NCI-H774 (cell line): ENCODE measurements at regions not wholly inside any gene's neighbourhood (a gene's known extent, or its start where the extent isn't known, plus 50 kb on each side); places are given as distances from the start of the nearest gene placed in this dataset.
"Not testable (repeated sequence)": the region's sequence is repeated elsewhere in the genome, so short reads cannot be mapped to it uniquely, and the experiment has no call there.

ENCODE experiments used
- DNase-seq: peaks from one replicate; lab custom pipeline; 2025; lab: John Stamatoyannopoulos, UW

DNA sequence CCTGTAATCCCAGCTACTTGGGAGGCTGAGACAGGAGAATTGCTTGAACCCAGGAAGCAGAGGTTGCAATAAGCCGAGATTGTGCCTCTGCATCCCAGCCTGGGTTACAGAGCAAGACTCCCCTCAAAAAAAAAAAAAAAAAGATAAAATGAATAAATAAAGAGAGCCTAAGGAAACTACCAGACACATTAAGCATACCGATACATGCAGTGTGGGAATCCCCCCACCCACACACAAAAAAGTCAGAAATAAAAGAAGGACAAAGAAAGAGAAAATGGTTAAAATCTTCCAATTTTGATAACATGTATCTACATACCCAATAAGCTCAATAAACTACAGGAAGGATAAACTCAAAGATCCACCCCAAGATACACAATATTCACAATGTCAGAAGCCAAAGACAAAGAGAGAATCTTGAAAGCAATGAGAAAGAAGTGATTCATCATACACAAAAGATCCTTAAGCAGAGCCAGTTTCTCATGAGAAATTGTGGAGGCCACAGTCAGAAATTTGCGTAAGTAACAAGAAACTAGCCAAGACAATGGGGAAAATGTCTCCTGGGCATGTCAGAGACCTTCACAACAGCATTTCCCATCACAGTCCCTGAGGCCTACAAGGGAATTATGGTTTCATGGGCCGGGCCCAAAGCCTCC lies 1197.0 kb downstream of the AMY1C start:
- no peak for DNase-seq

- DNase-seq, result no peak
Observed at GRCh38 chr1:104953555-104953954, 1203.9 kb downstream of the AMY1C start.

DNA sequence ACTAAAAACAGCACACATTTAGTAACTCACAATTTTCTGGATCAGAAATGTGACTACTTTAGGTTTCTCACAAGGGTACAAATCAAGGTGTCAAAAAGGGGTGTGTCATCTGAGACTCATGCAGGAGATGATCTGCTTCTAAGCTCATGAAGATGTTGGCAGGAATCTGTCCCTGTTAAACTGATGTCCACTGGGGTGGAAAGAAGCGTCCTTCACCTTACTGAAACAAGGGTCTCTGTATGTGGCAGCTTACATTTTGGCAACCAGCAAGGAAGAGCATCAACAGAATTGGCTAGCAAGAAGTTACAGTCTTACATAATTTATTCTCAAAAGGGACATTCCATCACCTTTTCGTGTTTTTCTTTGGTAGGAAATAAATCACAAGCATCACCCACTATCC lies 1223.8 kb downstream of the AMY1C start:
- DNase-seq, result no peak

DNA sequence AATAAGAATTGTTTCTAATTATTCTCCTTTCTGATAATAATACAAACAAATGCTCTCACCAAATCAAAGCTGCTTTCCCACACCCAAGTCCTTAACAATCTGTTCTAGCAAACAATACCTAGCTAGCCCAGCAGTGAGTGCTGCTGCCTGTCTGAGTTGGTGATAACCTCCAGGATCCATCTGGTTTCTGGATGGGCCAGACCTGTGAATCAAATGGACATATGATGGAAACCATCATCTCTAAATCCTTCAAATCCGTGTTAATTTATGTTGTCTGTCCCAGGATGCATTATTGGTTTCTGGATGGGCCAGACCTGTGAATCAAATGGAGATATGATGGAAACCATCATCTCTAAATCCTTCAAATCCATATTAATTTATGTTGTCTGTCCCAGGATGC lies 1230.0 kb downstream of the AMY1C start:
- no peak for DNase-seq

GRCh38 chr1:104987210-104987609 lies 1237.5 kb downstream of the AMY1C start:
- DNase-seq, result no peak

DNA sequence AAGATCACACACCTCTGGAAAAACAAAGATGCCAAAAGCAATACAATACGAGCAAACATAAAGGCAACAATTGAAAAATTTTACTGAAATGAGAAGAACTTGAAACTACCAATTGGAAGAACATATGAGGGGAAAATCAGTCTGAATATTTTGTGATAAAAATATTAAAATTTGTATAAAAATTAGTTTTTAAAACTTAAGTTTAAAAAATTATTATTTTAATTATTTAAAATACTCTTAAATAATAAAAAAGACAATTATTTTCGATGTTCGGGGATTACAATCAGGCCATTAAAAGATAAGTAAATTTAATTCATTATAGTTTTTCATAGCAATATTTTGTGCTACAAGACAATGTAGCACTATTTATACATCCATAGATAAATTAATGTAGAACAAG lies 1239.3 kb downstream of the AMY1C start:
- DNase-seq, result no peak

- no peak for DNase-seq
Observed at GRCh38 chr1:104991702-104992101, 1242.0 kb downstream of the AMY1C start.

DNA sequence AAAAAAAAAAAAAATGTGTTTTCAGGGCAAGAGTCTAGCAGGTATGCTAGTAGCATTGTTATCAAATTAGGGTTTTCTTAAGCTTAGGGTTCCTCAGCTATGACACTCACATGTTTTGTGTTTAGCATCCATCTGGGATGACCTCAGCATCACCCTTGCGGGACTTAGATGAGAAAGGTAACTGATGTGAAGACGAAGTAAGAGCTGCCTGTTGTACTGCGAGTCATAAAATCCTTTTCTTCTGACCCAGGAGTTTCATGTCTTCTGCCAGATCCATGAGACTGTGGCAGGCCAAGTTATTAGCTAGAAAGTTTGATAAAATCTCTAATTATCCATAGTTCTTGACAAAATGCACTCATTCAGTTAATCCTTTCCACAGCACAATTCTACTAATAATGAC lies 1251.1 kb downstream of the AMY1C start:
- no peak for DNase-seq

DNA sequence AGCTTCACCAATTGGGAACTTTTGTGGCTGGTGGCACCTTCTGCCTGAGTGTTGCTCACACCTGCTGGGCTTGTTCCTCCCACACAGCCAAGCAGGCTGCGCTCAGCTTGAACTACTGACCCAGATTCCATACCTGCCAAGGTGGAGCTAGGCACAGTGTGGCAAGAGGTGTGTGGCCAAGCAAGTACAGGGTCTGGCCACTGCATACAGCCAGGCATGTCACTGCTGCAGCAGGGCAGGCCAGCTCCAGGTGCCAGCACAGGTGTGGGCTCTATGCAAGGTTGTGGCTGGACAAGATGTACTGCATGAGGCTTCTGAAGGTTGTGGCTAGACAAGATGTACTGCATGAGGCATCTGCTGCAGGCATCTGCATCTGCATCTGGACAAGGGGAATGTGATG lies 1254.8 kb downstream of the AMY1C start:
- no peak for DNase-seq

- no peak for DNase-seq
Observed at GRCh38 chr1:105005594-105006195, 1256.0 kb downstream of the AMY1C start.

- no peak for DNase-seq
Observed at GRCh38 chr1:105017587-105017986, 1267.9 kb downstream of the AMY1C start.

- DNase-seq, result no peak
Observed at GRCh38 chr1:105023719-105024118, 1274.0 kb downstream of the AMY1C start.

GRCh38 chr1:105027838-105028471 lies 1278.3 kb downstream of the AMY1C start:
- DNase-seq, result no peak

DNA sequence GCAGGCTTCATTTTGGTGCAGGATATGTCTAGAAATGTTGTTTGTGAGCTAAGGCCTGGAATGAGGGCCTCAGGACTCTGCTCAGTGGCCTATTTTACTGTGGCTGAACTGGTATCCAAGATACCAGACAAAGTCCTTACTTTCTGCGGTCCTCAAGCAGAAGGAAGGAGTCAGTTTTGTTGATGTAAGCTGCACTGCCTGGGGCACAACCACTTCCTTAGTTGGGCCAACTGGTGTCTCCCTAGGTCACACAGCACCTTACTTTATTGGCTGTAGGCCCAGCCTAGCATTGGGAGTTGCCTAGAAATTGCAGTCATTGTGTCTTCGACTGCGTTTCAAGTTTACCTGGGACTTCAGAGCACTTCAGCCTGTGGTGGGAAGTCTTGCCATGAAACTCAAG lies 1322.7 kb downstream of the AMY1C start:
- DNase-seq, result no peak

DNA sequence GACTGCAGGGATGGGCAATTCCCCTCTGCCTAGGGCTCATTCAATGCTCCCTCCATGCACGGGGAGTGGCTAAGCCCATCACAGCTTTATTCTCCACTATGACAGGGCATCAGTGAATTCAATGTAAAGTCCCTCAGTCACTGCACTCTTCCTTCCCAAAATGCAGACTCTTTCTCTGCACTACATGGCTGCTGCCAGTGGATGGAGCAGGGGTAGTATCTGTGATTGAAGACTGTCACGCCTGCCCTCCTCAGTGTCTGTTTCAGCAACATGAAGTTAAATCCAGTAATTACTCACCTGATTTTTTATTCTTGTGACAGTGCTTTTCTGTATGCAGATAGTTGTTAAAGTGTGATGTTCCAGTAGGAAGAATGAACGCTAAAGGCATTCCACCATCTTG lies 1323.2 kb downstream of the AMY1C start:
- no peak for DNase-seq

GRCh38 chr1:105073660-105074059 lies 1324.0 kb downstream of the AMY1C start:
- DNase-seq, result no peak

DNA sequence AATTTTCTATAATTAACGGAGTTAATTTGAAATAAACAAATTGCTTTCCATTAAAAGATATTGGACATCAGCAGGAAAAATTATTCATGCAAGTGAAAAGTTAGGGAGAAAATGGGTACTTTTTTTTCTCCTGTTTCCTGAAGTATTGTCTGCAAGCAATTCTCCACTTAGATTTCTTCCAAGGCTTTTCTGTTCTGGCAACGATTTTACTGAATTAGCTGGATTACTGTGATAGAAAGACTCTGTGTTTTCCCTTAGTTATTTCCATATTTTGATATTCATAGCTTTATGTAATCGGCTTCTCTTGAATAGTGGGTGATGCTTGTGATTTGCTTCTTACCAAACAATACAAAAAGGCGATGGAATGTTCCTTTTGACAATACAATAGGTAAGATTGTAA lies 1333.9 kb downstream of the AMY1C start:
- DNase-seq, result no peak

DNA sequence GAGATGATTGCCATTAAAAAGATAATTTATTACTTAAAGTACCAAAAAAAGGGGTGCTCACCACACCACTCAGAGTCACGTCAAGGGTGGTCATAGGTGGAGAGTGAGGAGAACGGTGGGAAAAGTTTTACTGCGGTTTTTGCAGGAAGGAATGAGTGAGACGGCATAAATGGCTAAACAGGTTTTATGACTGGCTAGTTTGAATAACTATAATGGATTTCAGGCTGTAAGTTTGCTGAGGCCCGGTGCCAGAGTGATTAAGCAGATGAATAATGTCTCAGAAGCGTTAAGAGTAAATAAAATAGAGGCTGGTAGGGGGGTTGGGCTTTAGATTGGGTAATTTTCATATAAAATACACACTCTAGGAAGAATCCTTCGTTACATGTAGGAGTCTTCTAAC lies 1337.8 kb downstream of the AMY1C start:
- no peak for DNase-seq

DNA sequence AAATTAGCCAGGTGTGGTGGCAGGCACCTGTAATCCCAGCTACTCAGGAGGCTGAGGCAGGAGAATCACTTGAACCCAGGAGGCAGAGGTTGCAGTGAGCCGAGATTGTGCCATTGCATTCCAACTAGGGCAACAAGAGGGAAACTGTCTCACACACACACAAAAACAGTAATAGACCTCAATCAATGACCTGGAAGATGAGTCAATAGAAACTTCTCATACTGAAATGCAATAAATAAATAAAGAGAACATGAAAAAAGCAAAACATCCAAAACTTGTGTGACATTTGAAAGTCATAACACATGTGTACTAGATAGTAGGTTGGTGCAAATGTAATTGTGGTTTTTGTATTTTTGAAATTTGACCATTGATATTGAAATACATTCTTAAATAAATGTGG lies 1338.5 kb downstream of the AMY1C start:
- DNase-seq, result no peak

DNA sequence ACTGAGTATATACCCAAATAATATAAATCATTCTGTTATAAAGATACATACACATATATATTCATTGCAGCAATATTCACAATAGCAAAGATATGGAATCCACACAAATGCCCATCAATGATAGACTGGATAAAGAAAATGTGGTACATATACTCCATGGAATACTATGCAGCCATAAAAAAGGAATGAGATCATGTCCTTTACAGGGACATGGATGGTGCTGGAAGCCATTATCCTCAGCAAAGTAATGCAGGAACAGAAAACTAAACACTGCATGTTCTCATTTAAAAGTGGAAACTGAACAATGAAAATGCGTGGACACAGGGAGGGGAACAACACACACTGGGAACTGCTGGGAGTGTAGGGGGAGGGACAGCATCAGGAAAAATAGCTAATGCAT lies 1344.2 kb downstream of the AMY1C start:
- DNase-seq, result not testable (repeated sequence)

GRCh38 chr1:105100102-105100501 lies 1350.4 kb downstream of the AMY1C start:
- DNase-seq, result peak; percentile 43

- no peak for DNase-seq
Observed at GRCh38 chr1:105101261-105101660, 1351.6 kb downstream of the AMY1C start.

DNA sequence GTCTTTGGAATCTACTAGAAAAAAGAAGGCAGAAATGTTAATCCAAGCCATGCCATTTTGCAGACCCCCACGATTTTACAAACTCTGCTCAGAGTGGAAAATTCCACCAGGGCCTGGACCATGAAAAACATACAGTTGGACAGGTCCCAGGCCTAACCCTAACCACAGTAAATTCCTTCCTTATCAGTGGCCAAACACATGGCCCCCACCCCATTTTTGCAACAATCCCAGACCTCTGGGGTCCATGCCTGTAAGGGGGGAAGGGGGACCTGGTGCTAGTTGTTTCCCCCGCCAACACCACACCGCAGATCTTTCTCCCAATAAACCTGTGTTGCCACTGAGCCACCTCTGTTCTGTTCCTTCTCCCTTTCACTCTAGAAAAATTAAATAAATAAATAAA lies 1352.7 kb downstream of the AMY1C start:
- DNase-seq, result no peak

GRCh38 chr1:105122041-105122440 lies 1372.3 kb downstream of the AMY1C start:
- no peak for DNase-seq
